Esophagus squamous epithelium (tissue), 5 donors: ENCODE measurements at regions not wholly inside any gene's neighbourhood (a gene's known extent, or its start where the extent isn't known, plus 50 kb on each side); places are given as distances from the start of the nearest gene placed in this dataset.
"Not testable (repeated sequence)": the region's sequence is repeated elsewhere in the genome, so short reads cannot be mapped to it uniquely, and the experiment has no call there.

Experiments used
- DNase-seq: peaks from one replicate; lab custom pipeline; 2025; lab: John Stamatoyannopoulos, UW
- H3K27ac ChIP-seq, 4 donors: fragments of 200-600 bp; sonication (generic); one replicate each; pipeline ENCODE4 v1.5.1; 2016 to 2019; ENCODE audit warnings: mild to moderate bottlenecking in 1 of 4
- H3K27me3 ChIP-seq, 4 donors: fragments of 200-600 bp; sonication (generic); 1 replicate in 3 of 4; 2 replicates in 1 of 4; pipeline versions ENCODE4 v1.5.1 to v1.6.0; 2017 to 2021; ENCODE audit warnings: antibody characterized with exemption in 1 of 4
- H3K36me3 ChIP-seq, 3 donors: fragments of 200-600 bp; sonication (generic); one replicate each; pipeline ENCODE4 v1.5.1; 2016 to 2019
- H3K4me1 ChIP-seq, 3 donors: fragments of 200-600 bp; sonication (generic); one replicate each; pipeline ENCODE4 v1.5.1; 2017 to 2019
- H3K4me3 ChIP-seq, 4 donors: fragments of 200-600 bp; sonication (generic); 1 replicate in 3 of 4; 2 replicates in 1 of 4; pipeline ENCODE4 v1.5.1; 2016 to 2019; ENCODE audit warnings: mild to moderate bottlenecking in 2 of 4, moderate library complexity in 1 of 4
- H3K9me3 ChIP-seq, 3 donors: fragments of 200-600 bp; sonication (generic); one replicate each; pipeline ENCODE4 v1.5.1; 2016 to 2019
- WGBS, 2 donors: methylation state at CpG; one replicate each; pipeline ENCODE4 v1.1.5; 2018; 5-methylcytosine and 5-hydroxymethylcytosine counted together
- intact Hi-C: fragments of 100-400 bp; cut with DNase I; formaldehyde crosslinking; loops from one replicate; pipeline ENCODE4 v1.15.0; 2022
- small RNA-seq, 4 donors: library from RNA; depleted of rRNA; stranded (forward); fragments of <200 nt; gene quantifications; one replicate each; pipeline ENCODE3, GENCODE V24; 2016
- TF ChIP-seq, protein P1 (sequence below), 6 experiments: fragments of 450-650 bp in 4 of 6; fragments of 200-600 bp in 2 of 6; sonication (generic) in 2 of 6; IDR thresholded peaks; one replicate each; pipeline ENCODE4 v1.5.1; 2016 to 2019; ENCODE audit warnings: antibody characterized with exemption in 6 of 6, mild to moderate bottlenecking in 4 of 6, moderate library complexity in 4 of 6
- donor health status: DM: yes; HTN: yes; CAD: no.

DNA sequence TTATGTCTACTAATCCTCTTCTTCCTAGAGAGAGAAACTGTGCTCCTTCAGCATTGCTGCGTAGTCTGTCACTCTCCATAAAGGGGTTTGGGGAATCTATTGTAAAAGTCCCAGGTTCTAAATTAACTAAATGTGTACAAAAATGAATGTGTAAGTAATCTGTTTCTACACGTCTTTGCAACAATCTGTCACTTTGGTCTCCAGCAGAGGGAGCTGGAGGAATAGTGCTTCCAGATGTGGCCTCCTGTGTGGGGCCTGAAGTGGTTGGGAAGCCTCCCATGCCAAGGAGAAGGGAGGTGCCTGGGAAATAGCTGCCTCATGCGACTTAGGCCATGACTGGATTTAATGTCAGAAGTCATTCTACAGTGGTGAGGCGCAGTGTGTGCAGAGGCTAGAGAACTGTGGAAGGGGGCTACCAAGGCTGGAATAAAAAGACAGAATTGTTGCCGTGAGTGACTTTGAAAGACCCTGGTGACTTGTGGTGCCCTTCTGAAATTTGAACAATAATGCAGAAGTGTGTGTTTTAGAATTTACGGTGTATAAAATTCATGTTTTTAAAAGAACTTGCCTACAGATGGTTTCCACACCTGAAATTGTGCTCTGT is 54.5 kb upstream of the UXS1 start:
- H3K27ac ChIP-seq, H3K36me3 ChIP-seq, H3K9me3 ChIP-seq, H3K4me1 ChIP-seq, DNase-seq, intact Hi-C loops, H3K4me3 ChIP-seq, H3K27me3 ChIP-seq: not testable (repeated sequence)
- TF ChIP-seq, protein P1, sequence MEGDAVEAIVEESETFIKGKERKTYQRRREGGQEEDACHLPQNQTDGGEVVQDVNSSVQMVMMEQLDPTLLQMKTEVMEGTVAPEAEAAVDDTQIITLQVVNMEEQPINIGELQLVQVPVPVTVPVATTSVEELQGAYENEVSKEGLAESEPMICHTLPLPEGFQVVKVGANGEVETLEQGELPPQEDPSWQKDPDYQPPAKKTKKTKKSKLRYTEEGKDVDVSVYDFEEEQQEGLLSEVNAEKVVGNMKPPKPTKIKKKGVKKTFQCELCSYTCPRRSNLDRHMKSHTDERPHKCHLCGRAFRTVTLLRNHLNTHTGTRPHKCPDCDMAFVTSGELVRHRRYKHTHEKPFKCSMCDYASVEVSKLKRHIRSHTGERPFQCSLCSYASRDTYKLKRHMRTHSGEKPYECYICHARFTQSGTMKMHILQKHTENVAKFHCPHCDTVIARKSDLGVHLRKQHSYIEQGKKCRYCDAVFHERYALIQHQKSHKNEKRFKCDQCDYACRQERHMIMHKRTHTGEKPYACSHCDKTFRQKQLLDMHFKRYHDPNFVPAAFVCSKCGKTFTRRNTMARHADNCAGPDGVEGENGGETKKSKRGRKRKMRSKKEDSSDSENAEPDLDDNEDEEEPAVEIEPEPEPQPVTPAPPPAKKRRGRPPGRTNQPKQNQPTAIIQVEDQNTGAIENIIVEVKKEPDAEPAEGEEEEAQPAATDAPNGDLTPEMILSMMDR (IDR thresholded peaks at IDR 0.05), result peak in 2 of 6 experiments; percentile 17 to 33
- WGBS, 2 donors, result 53 to 67% methylated on average over 5 of the region's 6 CpGs

Small RNAs in the stretch of these regions (small RNA-seq; reads per million reads assigned to genes)
- 0 reads per million in 4 donors for gene AC114755.3
